Endothelial cell (in vitro differentiated cells): ENCODE measurements at regions not wholly inside any gene's neighbourhood (a gene's known extent, or its start where the extent isn't known, plus 50 kb on each side); places are given as distances from the start of the nearest gene placed in this dataset.

Experiments used
- DNase-seq: peaks from one replicate; pipeline ENCODE4 v3.0.0; 2021; ENCODE audit warnings: low spot score
- H3K27ac Mint-ChIP-seq: one replicate; pipeline ENCODE4 v1.8.0; 2021; ENCODE audit warnings: mixed read lengths, inconsistent platforms; ENCODE audit not compliant: unreplicated experiment
- H3K27me3 Mint-ChIP-seq: one replicate; pipeline ENCODE4 v1.8.0; 2021; ENCODE audit warnings: mild to moderate bottlenecking, moderate library complexity, mixed read lengths, inconsistent platforms; ENCODE audit not compliant: unreplicated experiment
- H3K36me3 Mint-ChIP-seq: one replicate; pipeline ENCODE4 v1.8.0; 2021; ENCODE audit warnings: mild to moderate bottlenecking, low read depth, mixed read lengths, inconsistent platforms; ENCODE audit not compliant: unreplicated experiment
- H3K4me1 Mint-ChIP-seq: one replicate; pipeline ENCODE4 v1.8.0; 2021; ENCODE audit warnings: mild to moderate bottlenecking, mixed read lengths, inconsistent platforms; ENCODE audit not compliant: unreplicated experiment
- H3K4me3 Mint-ChIP-seq: one replicate; pipeline ENCODE4 v1.8.0; 2021; ENCODE audit warnings: mild to moderate bottlenecking, mixed read lengths, inconsistent platforms; ENCODE audit not compliant: unreplicated experiment
- H3K9me3 Mint-ChIP-seq: one replicate; pipeline ENCODE4 v1.8.0; 2021; ENCODE audit warnings: mixed read lengths, inconsistent platforms; ENCODE audit not compliant: unreplicated experiment
- TF ChIP-seq, protein P1 (sequence below): fragments of 200-600 bp; sonication (generic); IDR thresholded peaks from one replicate; pipeline ENCODE4 v1.5.0; 2021; ENCODE audit warnings: antibody characterized with exemption; ENCODE audit not compliant: unreplicated experiment

- no peaks in the 10 kb centered on the region for H3K9me3 Mint-ChIP-seq
- peaks cover 3% of the 10 kb centered on the region for H3K27me3 Mint-ChIP-seq
- H3K4me1 Mint-ChIP-seq = peaks cover 34% of the 10 kb centered on the region
- no peaks in the 10 kb centered on the region for H3K36me3 Mint-ChIP-seq
- H3K4me3 Mint-ChIP-seq = no peak overlapping the region
- TF ChIP-seq, protein P1, sequence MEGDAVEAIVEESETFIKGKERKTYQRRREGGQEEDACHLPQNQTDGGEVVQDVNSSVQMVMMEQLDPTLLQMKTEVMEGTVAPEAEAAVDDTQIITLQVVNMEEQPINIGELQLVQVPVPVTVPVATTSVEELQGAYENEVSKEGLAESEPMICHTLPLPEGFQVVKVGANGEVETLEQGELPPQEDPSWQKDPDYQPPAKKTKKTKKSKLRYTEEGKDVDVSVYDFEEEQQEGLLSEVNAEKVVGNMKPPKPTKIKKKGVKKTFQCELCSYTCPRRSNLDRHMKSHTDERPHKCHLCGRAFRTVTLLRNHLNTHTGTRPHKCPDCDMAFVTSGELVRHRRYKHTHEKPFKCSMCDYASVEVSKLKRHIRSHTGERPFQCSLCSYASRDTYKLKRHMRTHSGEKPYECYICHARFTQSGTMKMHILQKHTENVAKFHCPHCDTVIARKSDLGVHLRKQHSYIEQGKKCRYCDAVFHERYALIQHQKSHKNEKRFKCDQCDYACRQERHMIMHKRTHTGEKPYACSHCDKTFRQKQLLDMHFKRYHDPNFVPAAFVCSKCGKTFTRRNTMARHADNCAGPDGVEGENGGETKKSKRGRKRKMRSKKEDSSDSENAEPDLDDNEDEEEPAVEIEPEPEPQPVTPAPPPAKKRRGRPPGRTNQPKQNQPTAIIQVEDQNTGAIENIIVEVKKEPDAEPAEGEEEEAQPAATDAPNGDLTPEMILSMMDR = no peak
- no peak for DNase-seq
- H3K27ac Mint-ChIP-seq = no peak overlapping the region
These were observed 327.6 kb downstream of the PRL start for GRCh38 chr6:21969192-21969591.

DNA sequence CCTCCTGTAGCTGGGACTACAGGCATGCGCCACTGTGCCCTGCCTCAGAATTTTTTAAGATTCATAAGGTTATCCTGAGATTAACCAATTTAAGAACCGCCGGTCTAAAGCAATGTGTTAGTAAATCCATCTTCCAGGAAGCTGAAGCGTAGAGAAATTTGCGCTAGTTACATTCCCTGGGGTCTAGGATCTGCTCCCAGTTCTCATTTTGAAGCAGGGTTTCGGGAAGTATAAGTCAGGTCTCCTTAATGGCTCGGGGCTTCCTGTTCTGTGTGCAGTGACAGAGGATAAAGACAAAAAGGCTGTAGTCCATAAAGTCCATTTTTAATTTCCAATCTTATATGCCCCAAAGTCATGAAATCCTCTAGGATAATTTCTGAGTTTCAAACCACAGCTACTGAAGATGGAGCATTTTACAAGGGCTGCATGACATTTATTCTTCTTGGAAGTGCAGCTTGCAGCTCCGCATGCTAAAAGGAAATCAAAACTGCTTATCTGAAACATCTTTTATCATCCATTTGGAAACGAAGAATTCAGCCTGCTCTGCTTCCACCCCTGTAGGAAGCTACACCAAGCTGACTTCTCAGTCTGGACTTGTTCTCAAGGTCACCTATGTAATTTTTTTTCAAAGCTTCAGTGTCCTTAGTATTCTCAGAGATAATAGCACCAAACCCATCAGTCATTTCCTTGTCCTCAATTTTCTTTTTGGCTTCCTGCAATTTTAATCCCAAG is 326.1 kb downstream of the PRL start:
- Mint-ChIP-seq H3K27me3 (peaks cover 3% of the 10 kb centered on the region), H3K4me1 (peaks cover 24% of the 10 kb centered on the region), H3K9me3 (no peaks in the 10 kb centered on the region), H3K36me3 (no peaks in the 10 kb centered on the region), H3K4me3 (no peak overlapping the region), H3K27ac (peak overlapping the region; percentile 3)
- DNase-seq = no peak
- TF ChIP-seq, protein P1 = no peak

GRCh38 chr6:21971541-21971940 is 325.3 kb downstream of the PRL start:
- TF ChIP-seq, protein P1 = no peak
- Mint-ChIP-seq H3K36me3 (no peaks in the 10 kb centered on the region), H3K4me3 (no peak overlapping the region), H3K27ac (no peak overlapping the region), H3K9me3 (no peaks in the 10 kb centered on the region), H3K4me1 (peaks cover 16% of the 10 kb centered on the region), H3K27me3 (no peaks in the 10 kb centered on the region)
- no peak for DNase-seq

DNA sequence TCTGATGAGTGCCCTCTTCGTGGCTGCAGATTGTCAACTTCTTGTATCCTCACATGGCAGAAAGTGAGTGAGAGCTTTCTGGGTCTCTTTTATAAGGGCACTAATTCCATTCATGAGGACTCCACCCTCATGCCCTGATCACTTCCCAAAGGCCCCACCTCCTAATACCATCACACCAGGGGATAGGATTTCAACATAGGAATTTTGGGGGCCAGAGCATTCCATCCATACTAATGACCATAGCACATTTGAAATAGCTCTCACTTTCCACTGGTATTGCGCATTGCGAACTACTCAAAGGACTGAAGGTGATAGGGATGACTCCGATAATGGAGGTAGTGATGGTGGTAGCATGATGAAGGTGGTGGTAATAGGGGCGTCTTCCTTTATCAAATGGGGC is 324.3 kb downstream of the PRL start:
- TF ChIP-seq, protein P1 = no peak
- Mint-ChIP-seq H3K4me3 (no peak overlapping the region), H3K36me3 (no peaks in the 10 kb centered on the region), H3K4me1 (peaks cover 15% of the 10 kb centered on the region), H3K27me3 (no peaks in the 10 kb centered on the region), H3K9me3 (no peaks in the 10 kb centered on the region), H3K27ac (no peak overlapping the region)
- no peak for DNase-seq

DNA sequence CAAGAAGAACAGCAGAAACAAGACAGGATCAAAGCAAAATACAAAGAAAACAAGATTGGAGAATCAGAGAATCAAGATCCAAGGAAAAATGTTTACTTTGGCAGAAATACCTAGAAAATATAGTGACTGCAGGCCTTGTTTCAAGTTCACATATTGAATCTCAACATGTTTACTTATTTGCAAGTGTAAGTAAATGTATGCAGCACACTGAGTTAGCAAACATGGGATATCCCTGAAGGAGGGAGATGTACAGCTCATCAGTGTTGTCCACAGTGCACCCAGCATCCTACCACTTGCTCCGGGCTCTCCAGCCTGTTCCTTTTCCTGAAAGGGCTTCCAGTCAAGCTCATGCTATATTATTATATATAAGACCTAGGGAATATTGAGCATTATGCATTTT is 319.5 kb downstream of the PRL start:
- H3K4me1 Mint-ChIP-seq = peaks cover 20% of the 10 kb centered on the region
- H3K27ac Mint-ChIP-seq = no peak overlapping the region
- peaks cover 38% of the 10 kb centered on the region for H3K36me3 Mint-ChIP-seq
- no peak overlapping the region for H3K4me3 Mint-ChIP-seq
- TF ChIP-seq, protein P1 = no peak
- DNase-seq = no peak
- H3K9me3 Mint-ChIP-seq = peaks cover 17% of the 10 kb centered on the region
- peaks cover 6% of the 10 kb centered on the region for H3K27me3 Mint-ChIP-seq
